Heart left ventricle (tissue), 16 donors: ENCODE measurements at regions not wholly inside any gene's neighbourhood (a gene's known extent, or its start where the extent isn't known, plus 50 kb on each side); places are given as distances from the start of the nearest gene placed in this dataset.

ENCODE experiments used
- ATAC-seq, 4 donors: fragments of 200-7000 bp; cut with Tn5 transposase; one replicate each; pipeline ENCODE4 v1.9.1; 2020 to 2022; ENCODE audit warnings: moderate library complexity in 4 of 4, mild to moderate bottlenecking in 3 of 4, moderate number of reproducible peaks in 1 of 4
- DNase-seq, 5 donors: peaks; one replicate each; pipeline ENCODE4 v3.0.0-alpha.2; 2020
- H3K27ac ChIP-seq, 12 donors: fragments of 200-600 bp; sonication (generic) in 4 of 12; one replicate each; pipeline versions ENCODE4 v1.5.0 to v1.8.0; 2016 to 2022; ENCODE audit warnings: mild to moderate bottlenecking in 2 of 12
- H3K27me3 ChIP-seq, 9 donors: fragments of 200-600 bp; sonication (generic) in 2 of 9; one replicate each; pipeline versions ENCODE4 v1.5.1 to v1.8.0; 2016 to 2022; ENCODE audit warnings: mild to moderate bottlenecking in 3 of 9
- H3K36me3 ChIP-seq, 9 donors: fragments of 200-600 bp; sonication (generic) in 2 of 9; one replicate each; pipeline versions ENCODE4 v1.5.0 to v1.8.0; 2018 to 2022; ENCODE audit warnings: mild to moderate bottlenecking in 2 of 9
- H3K4me1 ChIP-seq, 12 donors: fragments of 200-600 bp; sonication (generic) in 4 of 12; one replicate each; pipeline versions ENCODE4 v1.5.0 to v1.8.0; 2016 to 2022; ENCODE audit warnings: mild to moderate bottlenecking in 3 of 12
- H3K4me3 ChIP-seq, 12 donors: fragments of 200-600 bp; sonication (generic) in 4 of 12; one replicate each; pipeline versions ENCODE4 v1.5.0 to v1.8.0; 2017 to 2022; ENCODE audit warnings: mild to moderate bottlenecking in 9 of 12, moderate library complexity in 4 of 12
- H3K9me3 ChIP-seq, 12 donors: fragments of 200-600 bp; sonication (generic) in 4 of 12; one replicate each; pipeline versions ENCODE4 v1.5.0 to v1.8.0; 2016 to 2022; ENCODE audit warnings: mild to moderate bottlenecking in 1 of 12
- POLR2A ChIP-seq, 2 donors: fragments of 450-650 bp; IDR thresholded peaks; one replicate each; pipeline ENCODE4 v1.6.1; 2017; ENCODE audit warnings: antibody characterized with exemption in 2 of 2, mild to moderate bottlenecking in 2 of 2, moderate library complexity in 2 of 2
- WGBS, 4 donors: extraction: QIAGEN DNeasy Blood & Tissue Kit in 2 of 4; methylation state at CpG; one replicate each; pipeline versions ENCODE4 v1.1.5 to v1.1.7; 2013 to 2018; 5-methylcytosine and 5-hydroxymethylcytosine counted together
- intact Hi-C, 10 donors: fragments of 100-400 bp; cut with DNase I; formaldehyde crosslinking; loops; one replicate each; pipeline versions ENCODE4 v1.11.1 to v1.14.2; 2022
- TF ChIP-seq, protein P1 (sequence below), 12 donors: fragments of 200-600 bp; sonication (generic) in 4 of 12; IDR thresholded peaks; one replicate each; pipeline versions ENCODE4 v1.5.0 to v1.8.0; 2018 to 2022; ENCODE audit warnings: antibody characterized with exemption in 12 of 12, mild to moderate bottlenecking in 5 of 12
- donor health status: ischemic (EF 13 %, LVEDD 7.1; RV severe dilation, severe dysfunction).
- donor health status: healthy with polysubstance abuse.
- donor health status: DM: no; HTN: yes; CAD: no.
- donor health status: DM: no; HTN: no; CAD: no.
- donor health status: ischemic (EF 25% LVEDD 6.9; RV normal size, moderate dysfunction).
- donor health status: ischemic (EF 25% LVEDD 5.7; RV mildly dilated, moderate dysfunction).
- donor health status: healthy.
- donor health status: DM: yes; HTN: yes; CAD: no.
- donor health status: ischemic (EF 35%, LVEDD 5.7; RV mildly dilated, moderate dysfunction).
- donor health status: nonischemic (EF 11% LVEDD 7.7; RV severe dilation, severe dysfunction).
- donor health status: DM: yes; HTN: yes; CAD: no.
- donor health status: PGD.
- donor health status: ischemic (EF 29% LVEDD 5.4; RV normal size, mild dysfunction).
- donor health status: nonischemic (EF 23%, LVEDD 6.1; RV moderate dilation, normal function).

DNA sequence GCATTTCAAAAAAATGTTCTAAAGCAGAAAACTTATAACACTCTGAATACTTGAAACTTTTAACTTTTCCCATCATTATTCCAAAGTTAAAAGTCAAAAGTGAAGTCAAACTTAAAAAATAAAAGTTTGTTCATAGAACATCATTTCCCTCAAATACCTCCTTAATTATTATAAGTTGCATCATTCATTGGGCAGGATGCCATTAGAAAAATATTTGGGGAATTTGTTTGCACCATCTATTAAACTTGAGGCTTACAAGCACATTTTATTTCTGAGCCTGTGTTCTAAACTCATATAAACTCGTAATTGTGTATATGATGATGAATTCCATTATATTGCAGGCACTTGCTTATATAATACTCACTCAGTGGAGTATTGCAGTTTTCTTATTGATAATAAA is 588.0 kb upstream of the NRXN1 start:
- ATAC-seq = no peak
- H3K9me3 ChIP-seq = peaks cover 0 to 14% (median 2%) of the 10 kb centered on the region in 12 donors
- H3K4me1 ChIP-seq = no peaks in the 10 kb centered on the region
- no peaks in the 10 kb centered on the region for H3K36me3 ChIP-seq
- DNase-seq = no peak
- H3K4me3 ChIP-seq = no peak overlapping the region
- intact Hi-C loops = no loop called here
- 75 to 80% (median 79%) methylated on average over 1 of the region's 1 CpG for WGBS, 4 donors
- H3K27ac ChIP-seq = no peak overlapping the region
- no peaks in the 10 kb centered on the region for H3K27me3 ChIP-seq
- no peak for TF ChIP-seq POLR2A (IDR thresholded peaks at IDR 0.05)
- TF ChIP-seq, protein P1, sequence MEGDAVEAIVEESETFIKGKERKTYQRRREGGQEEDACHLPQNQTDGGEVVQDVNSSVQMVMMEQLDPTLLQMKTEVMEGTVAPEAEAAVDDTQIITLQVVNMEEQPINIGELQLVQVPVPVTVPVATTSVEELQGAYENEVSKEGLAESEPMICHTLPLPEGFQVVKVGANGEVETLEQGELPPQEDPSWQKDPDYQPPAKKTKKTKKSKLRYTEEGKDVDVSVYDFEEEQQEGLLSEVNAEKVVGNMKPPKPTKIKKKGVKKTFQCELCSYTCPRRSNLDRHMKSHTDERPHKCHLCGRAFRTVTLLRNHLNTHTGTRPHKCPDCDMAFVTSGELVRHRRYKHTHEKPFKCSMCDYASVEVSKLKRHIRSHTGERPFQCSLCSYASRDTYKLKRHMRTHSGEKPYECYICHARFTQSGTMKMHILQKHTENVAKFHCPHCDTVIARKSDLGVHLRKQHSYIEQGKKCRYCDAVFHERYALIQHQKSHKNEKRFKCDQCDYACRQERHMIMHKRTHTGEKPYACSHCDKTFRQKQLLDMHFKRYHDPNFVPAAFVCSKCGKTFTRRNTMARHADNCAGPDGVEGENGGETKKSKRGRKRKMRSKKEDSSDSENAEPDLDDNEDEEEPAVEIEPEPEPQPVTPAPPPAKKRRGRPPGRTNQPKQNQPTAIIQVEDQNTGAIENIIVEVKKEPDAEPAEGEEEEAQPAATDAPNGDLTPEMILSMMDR (IDR thresholded peaks at IDR 0.05) = no peak

DNA sequence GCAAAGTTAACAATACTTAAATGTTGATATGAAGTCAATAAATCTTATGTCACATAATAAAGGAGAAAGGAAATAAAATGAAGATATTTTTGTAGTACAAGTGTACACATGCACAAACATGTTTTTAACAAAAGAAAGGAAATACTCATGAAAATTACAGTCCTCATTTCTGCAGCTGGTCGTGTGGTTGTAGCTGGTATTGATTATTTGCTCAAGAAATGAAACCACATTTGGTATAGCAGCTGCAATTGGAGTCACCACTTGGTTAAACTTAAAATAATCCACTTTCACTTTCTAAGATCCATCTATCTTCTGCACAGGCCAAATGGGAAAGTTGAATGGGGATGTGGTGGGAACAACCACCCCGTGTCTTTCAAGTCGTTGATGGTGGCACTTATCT is 580.5 kb upstream of the NRXN1 start:
- DNase-seq (no peak), ATAC-seq (no peak)
- H3K36me3 ChIP-seq = no peaks in the 10 kb centered on the region
- no peaks in the 10 kb centered on the region for H3K27me3 ChIP-seq
- no peak overlapping the region for H3K27ac ChIP-seq
- peaks cover 0 to 55% (median 29%) of the 10 kb centered on the region in 12 donors for H3K9me3 ChIP-seq
- TF ChIP-seq, protein P1 (IDR thresholded peaks at IDR 0.05) = no peak
- TF ChIP-seq POLR2A (IDR thresholded peaks at IDR 0.05) = no peak
- intact Hi-C loops = no loop called here
- no peak overlapping the region for H3K4me3 ChIP-seq
- 71 to 76% (median 72%) methylated on average over 3 of the region's 3 CpGs for WGBS, 4 donors
- no peaks in the 10 kb centered on the region for H3K4me1 ChIP-seq

DNA sequence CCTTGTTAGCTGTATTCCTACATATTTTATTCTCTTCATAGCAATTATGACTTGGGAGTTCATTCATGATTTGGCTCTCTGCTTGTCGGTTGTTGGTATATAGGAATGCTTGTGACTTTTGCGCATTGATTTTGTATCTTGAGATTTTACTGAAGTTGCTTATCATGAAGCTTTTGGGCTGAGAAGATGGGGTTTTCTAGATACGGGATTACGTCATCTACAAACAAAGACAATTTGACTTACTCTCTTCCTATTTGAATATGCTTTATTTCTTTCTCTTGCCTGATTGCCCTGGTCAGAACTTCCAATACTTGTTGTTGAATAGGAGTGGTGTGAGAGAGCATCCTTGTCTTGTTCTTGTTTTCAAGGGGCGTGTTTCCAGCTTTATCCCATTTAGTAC is 569.8 kb upstream of the NRXN1 start:
- Histone ChIP-seq H3K4me3 (no peak overlapping the region), H3K4me1 (no peaks in the 10 kb centered on the region), H3K36me3 (no peaks in the 10 kb centered on the region), H3K27ac (no peak overlapping the region), H3K27me3 (no peaks in the 10 kb centered on the region), H3K9me3 (peaks cover 0 to 16% (median 0%) of the 10 kb centered on the region in 12 donors)
- ATAC-seq = no peak
- intact Hi-C loops = no loop called here
- 91 to 96% (median 93%) methylated on average over 5 of the region's 5 CpGs for WGBS, 4 donors
- DNase-seq = no peak
- TF ChIP-seq POLR2A (IDR thresholded peaks at IDR 0.05) = no peak
- TF ChIP-seq, protein P1 (IDR thresholded peaks at IDR 0.05) = no peak

DNA sequence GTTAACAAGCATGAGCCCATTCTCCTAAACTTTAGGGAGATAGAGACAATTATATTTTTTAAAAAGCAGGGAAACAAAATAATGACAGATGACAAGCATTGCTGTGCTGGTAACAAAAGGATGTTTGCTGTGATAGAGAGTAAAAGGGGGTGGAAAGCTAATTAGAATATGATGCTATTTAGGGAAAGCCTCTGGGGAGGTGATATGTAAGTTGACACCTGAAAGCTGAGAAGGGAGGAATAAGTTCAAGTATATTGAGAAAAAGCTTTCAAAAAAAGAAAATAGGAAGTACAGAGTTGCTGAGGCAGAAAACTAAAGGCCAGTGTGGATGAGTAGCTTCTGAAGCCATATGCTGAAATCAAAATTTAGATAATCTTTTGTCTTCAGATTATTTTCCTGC is 565.2 kb upstream of the NRXN1 start:
- Histone ChIP-seq H3K9me3 (peaks cover 0 to 16% (median 0%) of the 10 kb centered on the region in 12 donors), H3K4me1 (no peaks in the 10 kb centered on the region), H3K36me3 (no peaks in the 10 kb centered on the region), H3K27ac (no peak overlapping the region), H3K27me3 (no peaks in the 10 kb centered on the region), H3K4me3 (no peak overlapping the region)
- no peak for TF ChIP-seq POLR2A (IDR thresholded peaks at IDR 0.05)
- TF ChIP-seq, protein P1 (IDR thresholded peaks at IDR 0.05) = no peak
- no peak for ATAC-seq
- no peak for DNase-seq
- intact Hi-C loops = no loop called here
